HepG2 (cell line): ENCODE measurements at regions not wholly inside any gene's neighbourhood (a gene's known extent, or its start where the extent isn't known, plus 50 kb on each side); places are given as distances from the start of the nearest gene placed in this dataset.

Experiments
- CAMTA2 ChIP-seq: sonication (generic); formaldehyde crosslinking; IDR thresholded peaks from 2 replicates; pipeline ENCODE4 v1.4.0; 2020; ENCODE audit warnings: mild to moderate bottlenecking, missing genetic modification reagents, borderline replicate concordance
- DPF2 ChIP-seq: sonication (generic); formaldehyde crosslinking; IDR thresholded peaks from 2 replicates; pipeline ENCODE4 v1.4.0; 2020; ENCODE audit warnings: mild to moderate bottlenecking, low read depth, missing genetic modification reagents, borderline replicate concordance
- EZH2 ChIP-seq: conservative IDR thresholded peaks from 2 replicates; pipeline ENCODE4 v1.6.1; 2012; ENCODE audit warnings: mild to moderate bottlenecking, low read depth, low read length, moderate library complexity
- NFIC ChIP-seq: IDR thresholded peaks from 2 replicates; pipeline ENCODE4 v1.6.1; 2012; ENCODE audit warnings: mild to moderate bottlenecking, low read length, inconsistent platforms
- PAX8 ChIP-seq: sonication (generic); formaldehyde crosslinking; IDR thresholded peaks from 2 replicates; pipeline ENCODE4 v1.8.0; 2022; ENCODE audit warnings: mild to moderate bottlenecking, missing genetic modification reagents, borderline replicate concordance
- POLR2A ChIP-seq, 2 experiments: IDR thresholded peaks; 2 replicates each; pipeline ENCODE4 v1.6.1; 2011; ENCODE audit warnings: low read depth in 2 of 2, low read length in 2 of 2, mild to moderate bottlenecking in 1 of 2, moderate library complexity in 1 of 2; ENCODE audit not compliant: insufficient read depth in 1 of 2
- RAD21 ChIP-seq: fragments of 450-650 bp; formaldehyde crosslinking; IDR thresholded peaks from 2 replicates; pipeline ENCODE4 v1.5.0; 2020; ENCODE audit warnings: mild to moderate bottlenecking
- RFX1 ChIP-seq: fragments of 450-650 bp; IDR thresholded peaks from 2 replicates; pipeline ENCODE4 v1.6.1; 2017
- SMARCE1 ChIP-seq: fragments of 450-650 bp; IDR thresholded peaks from 2 replicates; pipeline ENCODE4 v1.6.1; 2017; ENCODE audit warnings: borderline replicate concordance
- ZBTB40 ChIP-seq, 2 experiments: fragments of 450-650 bp in 1 of 2; sonication (generic) in 1 of 2; formaldehyde crosslinking in 1 of 2; IDR thresholded peaks; 2 replicates each; pipeline versions ENCODE4 v1.6.1 to v1.8.0; 2016 to 2022; ENCODE audit warnings: antibody characterized with exemption in 1 of 2, mild to moderate bottlenecking in 1 of 2, missing genetic modification reagents in 1 of 2
- ZNF382 ChIP-seq: sonication (generic); formaldehyde crosslinking; IDR thresholded peaks from 2 replicates; pipeline ENCODE4 v1.5.0; 2020; ENCODE audit warnings: missing genetic modification reagents, mild to moderate bottlenecking, borderline replicate concordance
- ZNF737 ChIP-seq: sonication (generic); formaldehyde crosslinking; IDR thresholded peaks from 2 replicates; pipeline ENCODE4 v1.5.0; 2020; ENCODE audit warnings: missing genetic modification reagents, mild to moderate bottlenecking, borderline replicate concordance
- ZNF780A ChIP-seq: sonication (generic); formaldehyde crosslinking; IDR thresholded peaks from 2 replicates; pipeline ENCODE4 v1.8.0; 2022; ENCODE audit warnings: mild to moderate bottlenecking, missing genetic modification reagents, moderate library complexity

DNA sequence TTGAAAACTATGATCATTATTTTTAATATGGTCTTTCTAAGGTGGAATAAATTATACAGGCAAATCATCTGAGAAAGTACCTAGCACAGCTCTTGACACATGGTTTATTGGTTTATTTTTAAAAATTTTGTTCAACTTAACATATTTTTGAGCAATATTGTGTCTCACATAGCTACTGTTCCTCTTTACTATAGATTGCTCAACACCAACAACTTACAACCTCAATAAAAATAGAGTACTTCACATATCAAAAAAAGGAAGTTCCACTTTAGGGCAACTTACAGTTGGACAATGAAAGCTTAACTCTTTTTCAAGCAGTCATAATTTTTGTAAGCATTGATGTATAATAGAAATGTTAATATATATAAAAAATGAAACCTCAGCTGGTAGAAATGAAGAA, 440.9 kb upstream of the UBE2E3 start:
- TF ChIP-seq NFIC (no peak), DPF2 (CRISPR knock-in tag) (no peak), SMARCE1 (no peak), RFX1 (no peak), EZH2 (no peak), PAX8 (CRISPR knock-in tag) (no peak), CAMTA2 (CRISPR knock-in tag) (no peak), ZBTB40 (IDR thresholded peaks at IDR 0.05) (no peak), ZBTB40 (CRISPR knock-in tag; IDR thresholded peaks at IDR 0.05) (no peak), POLR2A (IDR thresholded peaks at IDR 0.05; ENCODE audit: insufficient read depth in 1 of 2, low read depth in 2 of 2, low read length in 2 of 2) (no peak), RAD21 (CRISPR knock-in tag) (no peak), ZNF780A (CRISPR knock-in tag) (no peak), ZNF382 (CRISPR knock-in tag) (no peak), ZNF737 (CRISPR knock-in tag) (no peak)
